GM21786 (cell line): ENCODE measurements at regions not wholly inside any gene's neighbourhood (a gene's known extent, or its start where the extent isn't known, plus 50 kb on each side); places are given as distances from the start of the nearest gene placed in this dataset.
"Not testable (repeated sequence)": the region's sequence is repeated elsewhere in the genome, so short reads cannot be mapped to it uniquely, and the experiment has no call there.

ENCODE experiments used
- ATAC-seq: cut with Tn5 transposase; IDR thresholded peaks from one replicate; pipeline ENCODE4 v1.9.1; 2021; ENCODE audit not compliant: unreplicated experiment

- ATAC-seq, result no peak
Observed at GRCh38 chr4:93888308-93888707, 59.8 kb downstream of the ATOH1 start.

- no peak for ATAC-seq
Observed at GRCh38 chr4:93888768-93889167, 60.2 kb downstream of the ATOH1 start.

GRCh38 chr4:93891244-93891643, 62.7 kb downstream of the ATOH1 start:
- no peak for ATAC-seq

GRCh38 chr4:93894995-93895394, 66.4 kb downstream of the ATOH1 start:
- ATAC-seq, result no peak

- no peak for ATAC-seq
Observed at GRCh38 chr4:93896516-93896915, 68.0 kb downstream of the ATOH1 start.

GRCh38 chr4:93897559-93897958, 69.0 kb downstream of the ATOH1 start:
- ATAC-seq, result peak; percentile 65

- no peak for ATAC-seq
Observed at GRCh38 chr4:93908778-93909177, 80.2 kb downstream of the ATOH1 start.

- no peak for ATAC-seq
Observed at GRCh38 chr4:93911671-93912070, 83.1 kb downstream of the ATOH1 start.

GRCh38 chr4:93912146-93912545, 83.6 kb downstream of the ATOH1 start:
- no peak for ATAC-seq

- no peak for ATAC-seq
Observed at GRCh38 chr4:93918856-93919255, 90.3 kb downstream of the ATOH1 start.

GRCh38 chr4:93923570-93923969, 95.0 kb downstream of the ATOH1 start:
- ATAC-seq, result not testable (repeated sequence)

- ATAC-seq, result no peak
Observed at GRCh38 chr4:93947286-93947685, 118.7 kb downstream of the ATOH1 start.

GRCh38 chr4:93950239-93950638, 121.7 kb downstream of the ATOH1 start:
- ATAC-seq, result not testable (repeated sequence)

GRCh38 chr4:93957186-93957585, 128.6 kb downstream of the ATOH1 start:
- ATAC-seq, result no peak

GRCh38 chr4:93960450-93960849, 131.9 kb downstream of the ATOH1 start:
- ATAC-seq, result no peak

GRCh38 chr4:93960916-93961315, 132.4 kb downstream of the ATOH1 start:
- no peak for ATAC-seq

- no peak for ATAC-seq
Observed at GRCh38 chr4:93981594-93981993, 153.0 kb downstream of the ATOH1 start.

GRCh38 chr4:93982255-93982654, 153.7 kb downstream of the ATOH1 start:
- no peak for ATAC-seq

- ATAC-seq, result peak; percentile 97
Observed at GRCh38 chr4:93983140-93983539, 154.6 kb downstream of the ATOH1 start.

- peak; percentile 39 for ATAC-seq
Observed at GRCh38 chr4:93994175-93994994, 165.8 kb downstream of the ATOH1 start.

GRCh38 chr4:93996895-93997294, 168.3 kb downstream of the ATOH1 start:
- peak; percentile 94 for ATAC-seq

GRCh38 chr4:94000559-94000958, 172.0 kb downstream of the ATOH1 start:
- no peak for ATAC-seq

- ATAC-seq, result no peak
Observed at GRCh38 chr4:94006932-94007331, 178.4 kb downstream of the ATOH1 start.
